OCI-LY3 (cell line): ENCODE measurements at regions not wholly inside any gene's neighbourhood (a gene's known extent, or its start where the extent isn't known, plus 50 kb on each side); places are given as distances from the start of the nearest gene placed in this dataset.

ENCODE experiments used
- H2AFZ ChIP-seq: fragments of 200-600, 300-600 bp; shearing (Covaris generic); 2 replicates; pipeline ENCODE4 v1.6.0; 2014; ENCODE audit warnings: antibody characterized with exemption, low read depth, low read length
- H3K27ac ChIP-seq: fragments of 200-600, 300-600 bp; sonication (generic); 2 replicates; pipeline ENCODE4 v1.5.1; 2014; ENCODE audit warnings: mild to moderate bottlenecking, low read length, moderate library complexity, mixed read lengths
- H3K27me3 ChIP-seq: fragments of 200-600, 300-600 bp; sonication (generic); 2 replicates; pipeline ENCODE4 v1.6.1; 2014; ENCODE audit warnings: low read depth, low read length, mixed read lengths
- H3K36me3 ChIP-seq: fragments of 200-600, 300-600 bp; sonication (generic); replicated peaks from 2 replicates; pipeline ENCODE3; 2014; ENCODE audit warnings: low read depth, low read length, mixed read lengths
- H3K4me1 ChIP-seq: fragments of 300-600, 200-600 bp; sonication (generic); 2 replicates; pipeline ENCODE4 v1.6.1; 2014; ENCODE audit warnings: low read length, mixed read lengths
- H3K4me2 ChIP-seq: fragments of 200-600, 300-600 bp; sonication (generic); 2 replicates; pipeline ENCODE4 v1.6.1; 2014; ENCODE audit warnings: low read length, mixed read lengths
- H3K4me3 ChIP-seq: fragments of 300-600, 200-600 bp; sonication (generic); 2 replicates; pipeline ENCODE4 v1.5.1; 2014; ENCODE audit warnings: antibody characterized with exemption, mild to moderate bottlenecking, low read length, moderate library complexity
- H3K79me2 ChIP-seq: fragments of 300-600, 200-600 bp; shearing (Covaris generic); 2 replicates; pipeline ENCODE4 v1.6.1; 2014; ENCODE audit warnings: mild to moderate bottlenecking, low read length, mixed read lengths
- H3K9ac ChIP-seq: fragments of 300-600, 200-600 bp; shearing (Covaris generic); 2 replicates; pipeline ENCODE4 v1.6.0; 2014; ENCODE audit warnings: mild to moderate bottlenecking, low read length, moderate library complexity
- H3K9me3 ChIP-seq: fragments of 200-600, 300-600 bp; shearing (Covaris generic); 2 replicates; pipeline ENCODE4 v1.6.1; 2014; ENCODE audit warnings: low read length, mixed read lengths; ENCODE audit not compliant: insufficient read depth
- H4K20me1 ChIP-seq: fragments of 200-600, 300-600 bp; sonication (generic); 2 replicates; pipeline ENCODE4 v1.6.1; 2016; ENCODE audit warnings: low read length, mixed read lengths; ENCODE audit not compliant: insufficient read depth
- EZH2phosphoT487 ChIP-seq: fragments of 200-600 bp; shearing (Covaris generic); IDR thresholded peaks from 2 replicates; pipeline ENCODE4 v1.6.1; 2018; ENCODE audit warnings: antibody characterized with exemption, mixed run types, low read depth
- TF ChIP-seq, protein P1 (sequence below): fragments of 200-600, 300-600 bp; sonication (generic); IDR thresholded peaks from 2 replicates; pipeline ENCODE4 v1.5.1; 2014; ENCODE audit warnings: antibody characterized with exemption, low read length, low read depth

DNA sequence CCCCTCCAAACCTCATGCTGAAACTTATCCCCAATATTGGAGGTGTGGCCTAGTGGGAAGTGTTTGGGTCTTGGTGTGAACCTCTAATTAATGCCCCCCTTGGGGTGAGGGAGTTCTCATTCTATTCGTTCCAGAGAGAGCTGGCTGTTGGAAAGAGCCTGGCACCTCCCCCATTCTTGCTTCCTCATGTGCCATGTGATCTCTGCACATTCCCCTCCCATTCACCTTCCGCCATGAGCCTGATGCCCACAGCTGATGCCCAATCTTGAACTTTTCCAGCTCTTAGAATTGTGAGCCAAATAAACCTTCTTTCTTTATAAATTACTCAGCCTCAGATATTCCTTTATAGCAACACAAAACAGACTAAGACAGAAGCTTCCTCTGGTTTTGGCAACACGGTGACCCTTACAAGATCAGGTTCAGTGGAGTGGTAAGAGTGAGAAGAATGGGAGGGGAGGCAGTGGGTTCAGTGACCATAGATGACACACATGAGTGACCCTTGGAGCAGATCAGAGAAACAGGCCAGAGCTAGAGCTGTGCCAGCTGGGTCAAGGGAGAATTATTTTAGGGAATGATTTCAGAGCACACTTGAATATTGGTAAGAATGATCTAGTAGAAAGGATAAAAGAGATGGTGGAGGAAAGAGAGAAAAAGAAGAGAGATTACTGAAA, 176.4 kb downstream of the LY86 start:
- no peak for TF ChIP-seq EZH2phosphoT487
- TF ChIP-seq, protein P1, sequence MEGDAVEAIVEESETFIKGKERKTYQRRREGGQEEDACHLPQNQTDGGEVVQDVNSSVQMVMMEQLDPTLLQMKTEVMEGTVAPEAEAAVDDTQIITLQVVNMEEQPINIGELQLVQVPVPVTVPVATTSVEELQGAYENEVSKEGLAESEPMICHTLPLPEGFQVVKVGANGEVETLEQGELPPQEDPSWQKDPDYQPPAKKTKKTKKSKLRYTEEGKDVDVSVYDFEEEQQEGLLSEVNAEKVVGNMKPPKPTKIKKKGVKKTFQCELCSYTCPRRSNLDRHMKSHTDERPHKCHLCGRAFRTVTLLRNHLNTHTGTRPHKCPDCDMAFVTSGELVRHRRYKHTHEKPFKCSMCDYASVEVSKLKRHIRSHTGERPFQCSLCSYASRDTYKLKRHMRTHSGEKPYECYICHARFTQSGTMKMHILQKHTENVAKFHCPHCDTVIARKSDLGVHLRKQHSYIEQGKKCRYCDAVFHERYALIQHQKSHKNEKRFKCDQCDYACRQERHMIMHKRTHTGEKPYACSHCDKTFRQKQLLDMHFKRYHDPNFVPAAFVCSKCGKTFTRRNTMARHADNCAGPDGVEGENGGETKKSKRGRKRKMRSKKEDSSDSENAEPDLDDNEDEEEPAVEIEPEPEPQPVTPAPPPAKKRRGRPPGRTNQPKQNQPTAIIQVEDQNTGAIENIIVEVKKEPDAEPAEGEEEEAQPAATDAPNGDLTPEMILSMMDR, result no peak
- Histone ChIP-seq H3K79me2 (no peaks in the 10 kb centered on the region), H3K4me2 (no peak overlapping the region), H3K9ac (no peak overlapping the region), H3K27me3 (peaks cover 9% of the 10 kb centered on the region; the same call in 1 of the 2 replicates), H3K9me3 (no peaks in the 10 kb centered on the region), H2AFZ (no peak overlapping the region), H3K4me3 (no peak overlapping the region), H3K36me3 (no peaks in the 10 kb centered on the region), H3K4me1 (peaks cover 13% of the 10 kb centered on the region), H4K20me1 (no peaks in the 10 kb centered on the region), H3K27ac (no peak overlapping the region)

DNA sequence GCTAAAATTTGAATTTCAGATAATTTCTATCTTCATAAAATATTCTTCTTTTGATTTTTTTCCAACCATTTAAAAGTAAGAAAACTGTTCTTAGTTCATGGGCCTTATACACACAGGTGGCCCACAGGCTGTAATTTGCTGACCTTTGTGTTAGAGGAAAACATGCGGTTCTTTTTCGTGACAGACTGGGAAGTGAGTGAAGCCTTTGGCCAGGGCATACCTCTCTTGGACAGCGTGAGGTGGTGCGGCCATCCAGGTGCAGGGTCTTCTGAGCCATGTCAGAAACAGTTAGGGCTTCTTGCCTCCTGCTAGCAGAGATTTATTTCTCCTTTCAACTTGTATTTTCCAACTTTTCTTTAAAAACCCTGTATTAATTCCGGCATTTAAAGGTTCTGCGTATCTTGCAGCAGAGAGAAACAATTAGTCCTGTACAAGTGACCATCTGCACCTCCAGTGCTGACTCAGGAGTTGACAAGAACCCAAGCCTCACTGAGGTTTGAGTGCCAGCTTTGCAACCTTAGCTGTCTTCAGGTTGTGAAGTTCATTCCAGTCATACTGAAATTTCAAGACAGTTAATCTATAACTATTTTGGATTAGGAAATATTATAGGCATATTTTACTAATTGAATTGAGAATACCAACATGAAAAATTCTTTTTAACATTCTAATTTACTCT, 177.8 kb downstream of the LY86 start:
- no peaks in the 10 kb centered on the region for H3K36me3 ChIP-seq
- H3K79me2 ChIP-seq, result no peaks in the 10 kb centered on the region
- peaks cover 8% of the 10 kb centered on the region for H3K4me1 ChIP-seq
- H3K9me3 ChIP-seq, result no peaks in the 10 kb centered on the region
- no peak for TF ChIP-seq EZH2phosphoT487
- TF ChIP-seq, protein P1, result no peak
- no peaks in the 10 kb centered on the region for H4K20me1 ChIP-seq
- H2AFZ ChIP-seq, result no peak overlapping the region
- peaks cover 4% of the 10 kb centered on the region; the same call in 1 of the 2 replicates for H3K27me3 ChIP-seq
- no peak overlapping the region for H3K9ac ChIP-seq
- no peak overlapping the region for H3K27ac ChIP-seq
- H3K4me3 ChIP-seq, result no peak overlapping the region
- 0 out of 2 replicates have a peak overlapping the region, but pooled peaks have one; percentile 9 for H3K4me2 ChIP-seq

DNA sequence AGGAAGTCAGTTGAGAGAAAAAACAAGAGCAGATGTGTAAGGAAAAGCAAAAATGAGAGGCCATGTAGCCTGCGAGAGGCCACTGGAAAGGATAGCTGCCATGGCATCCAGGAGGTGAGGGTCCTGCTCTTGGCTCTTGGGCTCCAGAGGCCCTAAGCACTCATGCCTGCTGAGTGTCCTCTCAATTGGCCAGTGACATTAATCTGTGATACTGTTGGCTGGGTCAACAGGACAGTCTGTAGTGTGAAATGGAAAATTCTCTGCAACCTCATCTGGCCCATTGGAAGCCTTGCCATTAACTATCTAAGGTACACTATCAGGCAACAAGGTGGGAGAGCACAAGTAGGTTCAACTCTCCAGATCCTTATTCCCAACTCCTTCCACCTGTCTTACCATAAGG, 180.9 kb downstream of the LY86 start:
- Histone ChIP-seq H3K4me2 (no peak overlapping the region), H3K9ac (no peak overlapping the region), H3K79me2 (no peaks in the 10 kb centered on the region), H3K4me3 (no peak overlapping the region), H3K4me1 (peaks cover 8% of the 10 kb centered on the region), H4K20me1 (no peaks in the 10 kb centered on the region), H3K36me3 (no peaks in the 10 kb centered on the region), H2AFZ (no peak overlapping the region), H3K27me3 (peaks cover 4% of the 10 kb centered on the region; the same call in 1 of the 2 replicates), H3K9me3 (no peaks in the 10 kb centered on the region), H3K27ac (no peak overlapping the region)
- TF ChIP-seq, protein P1, result no peak
- TF ChIP-seq EZH2phosphoT487, result no peak

DNA sequence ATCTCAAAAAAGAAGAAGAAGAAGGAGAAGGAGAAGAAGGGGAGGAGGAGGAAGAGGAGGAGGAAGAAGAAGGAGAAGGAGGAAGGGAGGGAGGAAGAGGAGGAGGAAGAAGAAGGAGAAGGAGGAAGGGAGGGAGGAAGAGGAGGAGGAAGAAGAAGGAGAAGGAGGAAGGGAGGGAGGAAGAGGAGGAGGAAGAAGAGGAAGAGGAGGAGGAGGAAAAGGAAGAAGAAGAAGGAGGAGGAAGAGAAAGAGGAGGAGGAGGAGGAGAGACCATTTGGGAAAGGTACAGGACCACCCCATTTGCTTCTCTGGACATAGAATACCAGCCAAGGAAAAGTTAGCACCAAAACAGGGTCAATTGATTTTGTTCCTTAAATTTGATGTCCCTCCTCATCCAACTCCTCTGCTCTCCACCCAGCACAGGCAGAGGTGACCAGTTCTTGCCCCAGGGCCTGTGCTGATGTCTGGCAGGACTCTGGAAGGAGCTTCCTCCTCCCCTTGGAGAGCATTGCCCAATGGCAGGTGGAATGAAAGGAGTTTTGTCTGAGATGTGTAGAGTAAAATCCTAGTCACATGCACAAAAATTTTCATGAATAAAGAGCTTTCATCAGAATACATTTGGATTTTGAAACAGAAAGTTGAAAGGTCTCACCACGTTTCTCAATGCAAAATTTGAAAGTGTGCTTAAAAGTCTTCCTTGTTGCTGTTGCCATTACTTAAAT, 182.9 kb downstream of the LY86 start:
- Histone ChIP-seq H3K79me2 (no peaks in the 10 kb centered on the region), H3K9ac (no peak overlapping the region), H3K4me2 (no peak overlapping the region), H3K27me3 (peaks cover 12% of the 10 kb centered on the region; the same call in 1 of the 2 replicates), H3K4me3 (no peak overlapping the region), H3K9me3 (no peaks in the 10 kb centered on the region), H3K4me1 (peaks cover 6% of the 10 kb centered on the region), H2AFZ (no peak overlapping the region), H3K27ac (no peak overlapping the region), H3K36me3 (no peaks in the 10 kb centered on the region), H4K20me1 (no peaks in the 10 kb centered on the region)
- TF ChIP-seq, protein P1, result no peak
- TF ChIP-seq EZH2phosphoT487, result no peak
